Upper lobe of left lung (tissue), 4 donors: ENCODE measurements at regions not wholly inside any gene's neighbourhood (a gene's known extent, or its start where the extent isn't known, plus 50 kb on each side); places are given as distances from the start of the nearest gene placed in this dataset.

Source experiments
- CTCF ChIP-seq, 6 experiments: fragments of 450-650 bp in 4 of 6; fragments of 200-600 bp in 2 of 6; sonication (generic) in 2 of 6; IDR thresholded peaks; one replicate each; pipeline ENCODE4 v1.5.1; 2016 to 2019; ENCODE audit warnings: antibody characterized with exemption in 6 of 6
- POLR2A ChIP-seq, 4 donors: fragments of 450-650 bp; IDR thresholded peaks; one replicate each; pipeline ENCODE4 v1.5.1; 2016 to 2017; ENCODE audit warnings: antibody characterized with exemption in 4 of 4, mild to moderate bottlenecking in 2 of 4

DNA sequence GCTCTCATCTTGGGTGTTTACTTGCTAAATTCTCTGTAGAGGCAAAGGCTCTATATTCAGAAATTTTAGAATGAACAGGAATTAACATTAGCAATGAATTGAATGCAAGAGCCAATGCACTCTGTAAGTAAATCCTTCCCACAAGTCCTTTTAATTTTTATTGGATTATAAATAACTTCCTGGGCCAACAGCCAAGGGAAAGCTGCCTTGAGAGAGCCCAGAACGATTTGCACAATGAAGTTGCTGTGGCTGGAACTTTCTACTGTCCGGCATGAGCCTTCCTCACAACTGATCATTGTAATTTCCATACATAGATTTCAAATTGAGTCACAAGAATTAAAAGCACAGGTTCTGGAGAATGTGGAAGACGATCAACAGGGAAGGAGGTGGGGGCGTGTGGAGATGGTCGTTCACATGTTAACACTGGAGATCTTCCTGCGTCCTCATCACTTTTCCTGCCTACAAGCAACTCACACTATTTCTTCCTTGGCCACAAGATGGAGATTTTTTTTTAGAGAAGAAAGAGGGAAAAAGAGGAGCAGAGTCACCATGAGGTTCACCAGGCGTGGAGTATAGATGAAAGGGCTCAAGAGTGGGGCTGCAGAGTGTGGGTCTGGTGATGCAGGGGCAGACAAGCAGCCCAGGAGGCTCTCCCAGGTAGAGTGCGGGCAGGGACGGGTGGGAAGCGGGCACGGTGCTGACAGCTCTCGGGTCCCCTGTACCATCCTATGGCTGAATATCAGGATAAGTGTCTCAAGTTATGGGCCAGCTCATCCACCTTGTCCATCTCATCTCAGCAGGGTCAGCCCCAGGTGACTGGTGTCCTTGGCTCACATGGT, 110.7 kb downstream of the SOX1 start:
- no peak for TF ChIP-seq CTCF (IDR thresholded peaks at IDR 0.05)
- TF ChIP-seq POLR2A (IDR thresholded peaks at IDR 0.05), result no peak
